Coronary artery (tissue), 2 donors: ENCODE measurements at regions not wholly inside any gene's neighbourhood (a gene's known extent, or its start where the extent isn't known, plus 50 kb on each side); places are given as distances from the start of the nearest gene placed in this dataset.

Experiments
- DNase-seq: peaks from one replicate; pipeline ENCODE4 v3.0.0-alpha.2; 2017; ENCODE audit warnings: low spot score
- H3K27ac ChIP-seq, 2 donors: fragments of 200-600 bp; sonication (generic); one replicate each; pipeline ENCODE4 v1.5.1; 2016 to 2019
- H3K4me3 ChIP-seq: fragments of 200-600 bp; sonication (generic); 2 replicates; pipeline ENCODE4 v1.5.1; 2016; ENCODE audit warnings: mild to moderate bottlenecking, moderate library complexity
- TF ChIP-seq, protein P1 (sequence below): fragments of 200-600 bp; sonication (generic); IDR thresholded peaks from one replicate; pipeline ENCODE4 v1.5.1; 2019; ENCODE audit warnings: antibody characterized with exemption

DNA sequence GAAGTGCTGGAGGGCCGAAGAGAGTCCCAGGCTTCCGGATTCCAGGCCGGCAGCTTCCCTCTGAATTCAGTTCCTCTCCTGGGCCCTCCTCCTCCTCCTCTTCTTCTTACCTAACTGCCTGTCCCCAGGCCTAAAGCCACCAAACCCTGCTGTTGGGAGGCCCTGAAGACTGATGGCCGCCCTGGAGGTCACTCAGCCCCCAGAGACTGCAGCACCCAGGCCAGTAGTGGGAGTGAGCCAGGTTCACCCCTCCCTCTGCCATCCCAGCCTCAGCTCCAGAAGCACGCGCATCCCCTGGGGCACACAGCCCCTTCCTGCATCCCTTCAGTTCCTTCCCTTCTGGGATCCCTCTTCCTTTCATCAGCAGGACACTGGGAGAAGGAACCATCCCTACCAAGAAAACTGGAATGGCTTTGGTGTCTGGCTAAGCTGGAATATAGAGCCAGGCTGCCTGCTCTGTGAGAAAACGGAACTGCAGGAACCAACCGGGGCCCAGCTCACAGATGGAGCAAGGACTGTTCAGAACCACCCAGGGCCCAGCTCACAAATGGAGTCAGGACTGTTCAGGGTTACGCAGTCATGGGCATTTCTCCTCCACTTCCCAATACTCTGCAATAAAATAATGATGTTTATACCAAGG is 127.4 kb downstream of the NDUFA10 start:
- TF ChIP-seq, protein P1, sequence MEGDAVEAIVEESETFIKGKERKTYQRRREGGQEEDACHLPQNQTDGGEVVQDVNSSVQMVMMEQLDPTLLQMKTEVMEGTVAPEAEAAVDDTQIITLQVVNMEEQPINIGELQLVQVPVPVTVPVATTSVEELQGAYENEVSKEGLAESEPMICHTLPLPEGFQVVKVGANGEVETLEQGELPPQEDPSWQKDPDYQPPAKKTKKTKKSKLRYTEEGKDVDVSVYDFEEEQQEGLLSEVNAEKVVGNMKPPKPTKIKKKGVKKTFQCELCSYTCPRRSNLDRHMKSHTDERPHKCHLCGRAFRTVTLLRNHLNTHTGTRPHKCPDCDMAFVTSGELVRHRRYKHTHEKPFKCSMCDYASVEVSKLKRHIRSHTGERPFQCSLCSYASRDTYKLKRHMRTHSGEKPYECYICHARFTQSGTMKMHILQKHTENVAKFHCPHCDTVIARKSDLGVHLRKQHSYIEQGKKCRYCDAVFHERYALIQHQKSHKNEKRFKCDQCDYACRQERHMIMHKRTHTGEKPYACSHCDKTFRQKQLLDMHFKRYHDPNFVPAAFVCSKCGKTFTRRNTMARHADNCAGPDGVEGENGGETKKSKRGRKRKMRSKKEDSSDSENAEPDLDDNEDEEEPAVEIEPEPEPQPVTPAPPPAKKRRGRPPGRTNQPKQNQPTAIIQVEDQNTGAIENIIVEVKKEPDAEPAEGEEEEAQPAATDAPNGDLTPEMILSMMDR = no peak
- Histone ChIP-seq H3K27ac (no peak overlapping the region), H3K4me3 (no peak overlapping the region)
- peak; percentile 43 for DNase-seq

DNA sequence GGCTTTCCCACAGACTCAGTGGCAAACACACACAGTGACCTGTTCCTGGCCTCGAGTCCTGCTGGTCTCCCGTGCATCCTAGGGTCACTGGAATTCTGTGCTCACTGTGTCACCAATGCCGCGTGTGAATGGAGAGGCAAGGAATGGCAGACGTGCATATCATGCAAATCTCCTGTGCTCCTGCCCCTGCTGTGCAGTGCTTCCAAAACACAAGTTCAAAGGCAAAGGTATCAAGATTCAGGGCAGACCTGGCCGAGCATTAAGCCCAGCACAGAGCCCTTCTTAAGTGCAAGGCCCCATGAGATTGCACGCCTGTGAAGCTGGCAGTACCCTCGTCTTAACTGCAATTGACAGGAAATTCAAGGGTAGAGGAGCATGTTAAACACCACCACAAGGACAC is 129.1 kb downstream of the NDUFA10 start:
- no peak overlapping the region for H3K27ac ChIP-seq
- peak; percentile 50 for DNase-seq
- no peak overlapping the region for H3K4me3 ChIP-seq
- TF ChIP-seq, protein P1 = no peak

DNA sequence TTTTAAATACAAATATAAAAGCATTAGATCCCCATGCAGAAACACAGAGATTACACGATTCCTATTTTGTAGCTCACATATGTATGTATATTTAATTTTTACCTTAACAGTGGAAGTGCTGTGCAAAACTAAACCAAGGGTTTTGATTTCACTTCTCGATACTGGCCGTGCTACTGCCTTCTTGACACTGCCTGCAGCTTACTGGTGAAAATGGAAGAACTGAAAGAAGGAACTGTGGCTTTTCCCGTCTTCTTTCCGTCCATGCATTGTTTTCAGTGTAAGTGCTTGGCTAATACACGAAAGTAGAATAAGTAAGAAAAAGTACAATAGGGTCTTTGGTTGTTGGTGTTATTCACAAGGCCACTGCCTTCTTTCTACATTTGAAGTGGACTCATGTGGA is 129.5 kb downstream of the NDUFA10 start:
- no peak overlapping the region for H3K27ac ChIP-seq
- TF ChIP-seq, protein P1 = no peak
- no peak for DNase-seq
- no peak overlapping the region for H3K4me3 ChIP-seq

DNA sequence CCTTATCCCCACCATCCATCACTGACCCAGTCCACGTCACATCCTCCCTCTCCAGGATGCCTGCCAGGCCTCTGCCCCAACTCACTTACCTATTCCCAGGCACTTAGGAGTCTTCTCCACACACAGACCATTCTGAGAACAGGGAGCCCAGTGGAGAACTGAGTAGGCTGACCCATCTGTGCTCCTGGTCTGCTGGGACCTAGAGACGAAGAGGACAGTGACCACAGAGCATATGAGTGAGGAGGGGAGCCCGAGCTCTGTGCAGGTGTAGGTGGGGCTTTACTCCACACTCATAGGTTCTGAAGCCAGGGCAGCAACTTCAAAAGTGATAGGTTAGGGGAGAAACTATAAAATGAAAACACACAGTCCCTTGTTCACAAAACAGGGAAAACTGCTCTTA is 130.0 kb downstream of the NDUFA10 start:
- DNase-seq = peak; percentile 26
- TF ChIP-seq, protein P1 = no peak

DNA sequence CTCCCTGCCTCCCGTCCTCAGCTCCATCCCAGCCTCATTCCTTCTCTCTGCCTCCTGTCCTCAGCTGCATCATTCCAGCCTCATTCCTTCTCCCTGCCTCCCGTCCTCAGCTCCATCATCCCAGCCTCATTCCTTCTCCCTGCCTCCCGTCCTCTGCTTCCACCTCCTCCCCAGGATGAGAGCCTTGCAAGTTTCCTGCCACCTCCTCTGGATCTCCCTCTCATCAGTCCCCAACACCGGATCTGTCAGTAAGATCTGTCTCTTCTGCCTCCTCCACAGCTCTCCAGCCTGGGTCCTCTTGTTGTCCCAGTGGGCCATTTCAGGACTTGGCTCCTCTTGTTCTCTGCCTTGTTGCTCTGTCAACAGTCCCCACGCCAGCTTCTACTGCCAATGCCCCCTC is 130.9 kb downstream of the NDUFA10 start:
- TF ChIP-seq, protein P1 = no peak
- H3K27ac ChIP-seq = no peak overlapping the region
- peak; percentile 22 for DNase-seq
- H3K4me3 ChIP-seq = no peak overlapping the region

More for the DNA sequence above, 130.0 kb downstream of the NDUFA10 start:
- H3K27ac ChIP-seq = no peak overlapping the region
- no peak overlapping the region for H3K4me3 ChIP-seq

DNA sequence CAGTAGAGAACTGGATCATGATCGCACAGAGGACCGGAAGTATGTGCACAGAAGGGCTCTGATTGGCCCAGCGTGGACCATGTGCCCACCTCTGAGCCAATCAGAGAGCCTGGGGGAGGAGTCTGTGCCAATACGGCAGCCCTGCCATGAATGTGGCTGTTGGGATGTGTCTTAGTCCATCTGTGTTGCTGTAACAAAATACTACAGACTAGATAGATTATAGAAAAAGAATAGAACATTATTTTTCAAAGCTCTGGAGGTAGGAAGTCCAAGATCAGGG is 132.0 kb downstream of the NDUFA10 start:
- peak; percentile 22 for DNase-seq
- TF ChIP-seq, protein P1 = no peak
- Histone ChIP-seq H3K4me3 (no peak overlapping the region), H3K27ac (no peak overlapping the region)

DNA sequence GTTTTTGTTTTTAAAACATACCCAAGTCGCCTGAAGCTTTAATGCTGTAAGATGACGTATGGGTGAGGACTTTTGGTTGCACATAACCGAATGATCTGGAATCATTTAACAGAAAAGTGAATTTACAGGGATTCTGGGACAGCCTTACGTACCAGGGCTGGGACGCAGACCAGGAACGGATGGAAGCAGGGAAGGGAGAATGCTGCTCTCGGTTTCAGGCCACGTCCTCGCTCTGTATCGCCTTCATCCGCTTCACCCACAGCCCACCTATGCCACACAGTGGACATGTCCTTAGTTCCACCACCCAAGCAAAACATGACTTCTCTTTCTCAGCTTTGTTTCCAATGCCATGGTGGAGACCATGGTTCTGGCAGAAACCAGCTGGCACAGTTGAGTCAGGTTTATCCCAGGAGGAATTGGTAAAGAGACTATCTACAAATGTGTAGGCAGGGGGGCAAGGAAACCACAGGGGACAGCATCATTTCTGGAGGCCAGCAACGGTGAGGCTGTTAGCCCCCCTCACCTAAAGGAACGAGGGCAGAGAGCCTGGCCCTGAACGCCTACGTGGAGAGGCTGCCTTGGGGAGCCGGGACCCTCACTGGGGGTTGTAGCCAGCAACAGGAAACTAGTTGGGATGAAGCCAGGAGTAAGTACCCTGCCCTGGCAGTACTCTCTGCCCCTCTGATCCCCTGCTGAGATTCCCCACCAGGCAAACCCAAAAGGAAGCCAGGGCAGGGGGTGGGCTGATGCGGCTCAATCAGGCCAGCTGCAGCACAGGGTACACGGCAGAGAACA is 132.5 kb downstream of the NDUFA10 start:
- no peak overlapping the region for H3K27ac ChIP-seq
- TF ChIP-seq, protein P1 = no peak
- DNase-seq = peak; percentile 38
- no peak overlapping the region for H3K4me3 ChIP-seq
